PFSK-1 (cell line): ENCODE measurements at regions not wholly inside any gene's neighbourhood (a gene's known extent, or its start where the extent isn't known, plus 50 kb on each side); places are given as distances from the start of the nearest gene placed in this dataset.

Experiments used
- POLR2AphosphoS5 ChIP-seq: IDR thresholded peaks from 2 replicates; pipeline ENCODE4 v1.6.1; 2012; ENCODE audit warnings: low read depth, mild to moderate bottlenecking, control low read depth, low read length, moderate library complexity
- REST ChIP-seq, 2 experiments: IDR thresholded peaks; 2 replicates each; pipeline versions ENCODE4 v1.6.1 to v1.8.0; 2011 to 2012; ENCODE audit warnings: low read depth in 2 of 2, low read length in 2 of 2, control low read depth in 1 of 2, inconsistent platforms in 1 of 2, mild to moderate bottlenecking in 1 of 2, moderate library complexity in 1 of 2; ENCODE audit not compliant: insufficient read depth in 1 of 2
- SIN3A ChIP-seq: IDR thresholded peaks from 2 replicates; pipeline ENCODE4 v1.6.1; 2012; ENCODE audit warnings: mild to moderate bottlenecking, low read length, moderate library complexity, borderline replicate concordance; ENCODE audit not compliant: insufficient read depth
- TAF1 ChIP-seq: IDR thresholded peaks from 2 replicates; pipeline ENCODE4 v1.6.1; 2012; ENCODE audit warnings: low read length, control low read depth, borderline replicate concordance; ENCODE audit not compliant: insufficient read depth

GRCh38 chr2:13806539-13806938 is 826.0 kb upstream of the LRATD1 start:
- TF ChIP-seq REST (IDR thresholded peaks at IDR 0.05; ENCODE audit: insufficient read depth in 1 of 2, low read depth in 2 of 2, low read length in 2 of 2) (no peak), POLR2AphosphoS5 (no peak), TAF1 (no peak), SIN3A (no peak)
